Astrocyte (in vitro differentiated cells and primary cell): ENCODE measurements at regions not wholly inside any gene's neighbourhood (a gene's known extent, or its start where the extent isn't known, plus 50 kb on each side); places are given as distances from the start of the nearest gene placed in this dataset.

Source experiments
- DNase-seq: peaks from one replicate; pipeline ENCODE4 v3.0.0-alpha.2; 2010; ENCODE audit warnings: low read depth
- FAIRE-seq: peaks from 2 replicates; lab custom pipeline; 2011; peaks lifted over from hg19 to GRCh38; lab: Jason Lieb, UNC
- H2AFZ ChIP-seq: 2 replicates; pipeline ENCODE4 v1.6.0; 2012; ENCODE audit warnings: low read depth, low read length, inconsistent platforms
- H3K27ac ChIP-seq: 2 replicates; pipeline ENCODE4 v1.5.1; 2011; ENCODE audit warnings: low read depth, low read length, inconsistent platforms
- H3K27me3 ChIP-seq: 2 replicates; pipeline ENCODE4 v1.6.0; 2011; ENCODE audit warnings: low read length, inconsistent platforms; ENCODE audit not compliant: insufficient read depth
- H3K36me3 ChIP-seq: 2 replicates; pipeline ENCODE4 v1.5.1; 2011; ENCODE audit warnings: low read length, inconsistent platforms; ENCODE audit not compliant: insufficient read depth
- H3K4me1 ChIP-seq: 2 replicates; pipeline ENCODE4 v1.5.1; 2011; ENCODE audit warnings: low read length, inconsistent platforms; ENCODE audit not compliant: insufficient read depth
- H3K4me2 ChIP-seq: 2 replicates; pipeline ENCODE4 v1.6.0; 2012; ENCODE audit warnings: low read length, inconsistent platforms
- H3K4me3 ChIP-seq: 2 replicates; pipeline ENCODE4 v1.5.1; 2011; ENCODE audit warnings: low read depth, mild to moderate bottlenecking, low read length, inconsistent platforms; ENCODE audit not compliant: insufficient read depth
- H3K79me2 ChIP-seq: 2 replicates; pipeline ENCODE4 v1.6.0; 2012; ENCODE audit warnings: mild to moderate bottlenecking, low read length, inconsistent platforms; ENCODE audit not compliant: insufficient read depth
- H3K9ac ChIP-seq: 2 replicates; pipeline ENCODE4 v1.6.0; 2012; ENCODE audit warnings: mild to moderate bottlenecking, low read length, inconsistent platforms
- H3K9me3 ChIP-seq: 2 replicates; pipeline ENCODE4 v1.5.1; 2012; ENCODE audit warnings: low read depth, mild to moderate bottlenecking, low read length, inconsistent platforms; ENCODE audit not compliant: insufficient read depth
- H4K20me1 ChIP-seq: 2 replicates; pipeline ENCODE4 v1.6.0; 2012; ENCODE audit warnings: low read length, inconsistent platforms; ENCODE audit not compliant: insufficient read depth
- H3K27ac Mint-ChIP-seq: one replicate; pipeline ENCODE4 v1.8.0; 2021; ENCODE audit warnings: mild to moderate bottlenecking, mixed read lengths; ENCODE audit not compliant: unreplicated experiment
- H3K27me3 Mint-ChIP-seq: one replicate; pipeline ENCODE4 v1.8.0; 2021; ENCODE audit warnings: low read depth, mixed read lengths; ENCODE audit not compliant: unreplicated experiment
- H3K36me3 Mint-ChIP-seq: one replicate; pipeline ENCODE4 v1.8.0; 2021; ENCODE audit warnings: low read depth, mixed read lengths; ENCODE audit not compliant: unreplicated experiment
- H3K4me1 Mint-ChIP-seq: one replicate; pipeline ENCODE4 v1.8.0; 2021; ENCODE audit warnings: low read depth, mixed read lengths; ENCODE audit not compliant: unreplicated experiment
- H3K4me3 Mint-ChIP-seq: one replicate; pipeline ENCODE4 v1.8.0; 2021; ENCODE audit warnings: mild to moderate bottlenecking, moderate library complexity, mixed read lengths; ENCODE audit not compliant: unreplicated experiment
- H3K9me3 Mint-ChIP-seq: one replicate; pipeline ENCODE4 v1.8.0; 2021; ENCODE audit warnings: mild to moderate bottlenecking, mixed read lengths; ENCODE audit not compliant: unreplicated experiment
- EZH2 ChIP-seq: IDR thresholded peaks from 2 replicates; pipeline ENCODE4 v1.6.1; 2012; ENCODE audit warnings: mild to moderate bottlenecking, low read length, inconsistent platforms; ENCODE audit not compliant: insufficient read depth
- TF ChIP-seq, protein P1 (sequence below): IDR thresholded peaks from 2 replicates; pipeline ENCODE4 v1.5.1; 2011; ENCODE audit warnings: low read depth, mild to moderate bottlenecking, inconsistent platforms, low read length, moderate library complexity; ENCODE audit not compliant: insufficient read depth

DNA sequence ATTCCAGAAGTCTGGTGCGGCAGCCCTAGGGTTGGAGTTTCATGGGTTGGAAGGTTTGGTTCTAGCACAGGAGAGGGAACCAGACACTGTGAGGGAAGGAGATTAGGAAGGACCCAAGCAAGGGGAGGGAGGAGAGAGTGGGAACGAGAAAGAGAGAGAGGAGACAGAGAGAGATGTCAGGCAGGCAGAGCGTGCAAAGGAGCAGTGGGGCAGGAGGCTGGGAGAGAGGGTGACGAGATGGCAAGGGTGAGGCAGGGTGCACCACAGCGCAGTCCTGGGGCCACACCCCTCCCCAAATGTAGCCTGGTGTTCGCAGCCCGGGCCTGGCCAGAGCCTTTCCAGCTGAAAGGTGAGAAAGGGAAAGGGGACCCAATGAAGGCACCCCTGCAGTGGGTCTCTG lies 162.9 kb upstream of the TLE3 start:
- no peak overlapping the region for H3K4me2 ChIP-seq
- H3K27ac Mint-ChIP-seq: no peak overlapping the region
- H3K4me3 ChIP-seq: no peak overlapping the region
- no peaks in the 10 kb centered on the region for H3K36me3 Mint-ChIP-seq
- no peak for DNase-seq
- H3K4me1 Mint-ChIP-seq: peaks cover 27% of the 10 kb centered on the region
- H3K79me2 ChIP-seq: no peaks in the 10 kb centered on the region
- no peak overlapping the region for H3K27ac ChIP-seq
- no peak for FAIRE-seq
- TF ChIP-seq, protein P1, sequence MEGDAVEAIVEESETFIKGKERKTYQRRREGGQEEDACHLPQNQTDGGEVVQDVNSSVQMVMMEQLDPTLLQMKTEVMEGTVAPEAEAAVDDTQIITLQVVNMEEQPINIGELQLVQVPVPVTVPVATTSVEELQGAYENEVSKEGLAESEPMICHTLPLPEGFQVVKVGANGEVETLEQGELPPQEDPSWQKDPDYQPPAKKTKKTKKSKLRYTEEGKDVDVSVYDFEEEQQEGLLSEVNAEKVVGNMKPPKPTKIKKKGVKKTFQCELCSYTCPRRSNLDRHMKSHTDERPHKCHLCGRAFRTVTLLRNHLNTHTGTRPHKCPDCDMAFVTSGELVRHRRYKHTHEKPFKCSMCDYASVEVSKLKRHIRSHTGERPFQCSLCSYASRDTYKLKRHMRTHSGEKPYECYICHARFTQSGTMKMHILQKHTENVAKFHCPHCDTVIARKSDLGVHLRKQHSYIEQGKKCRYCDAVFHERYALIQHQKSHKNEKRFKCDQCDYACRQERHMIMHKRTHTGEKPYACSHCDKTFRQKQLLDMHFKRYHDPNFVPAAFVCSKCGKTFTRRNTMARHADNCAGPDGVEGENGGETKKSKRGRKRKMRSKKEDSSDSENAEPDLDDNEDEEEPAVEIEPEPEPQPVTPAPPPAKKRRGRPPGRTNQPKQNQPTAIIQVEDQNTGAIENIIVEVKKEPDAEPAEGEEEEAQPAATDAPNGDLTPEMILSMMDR: no peak
- no peak for TF ChIP-seq EZH2
- H3K4me1 ChIP-seq: peaks cover 18% of the 10 kb centered on the region
- H3K9me3 ChIP-seq: no peaks in the 10 kb centered on the region
- H3K27me3 Mint-ChIP-seq: peaks cover 57% of the 10 kb centered on the region
- H3K27me3 ChIP-seq: peaks cover 12% of the 10 kb centered on the region
- H3K36me3 ChIP-seq: no peaks in the 10 kb centered on the region
- no peak overlapping the region for H3K4me3 Mint-ChIP-seq
- H3K9me3 Mint-ChIP-seq: peaks cover 5% of the 10 kb centered on the region
- H3K9ac ChIP-seq: no peak overlapping the region
- H2AFZ ChIP-seq: no peak overlapping the region
- H4K20me1 ChIP-seq: peaks cover 5% of the 10 kb centered on the region

DNA sequence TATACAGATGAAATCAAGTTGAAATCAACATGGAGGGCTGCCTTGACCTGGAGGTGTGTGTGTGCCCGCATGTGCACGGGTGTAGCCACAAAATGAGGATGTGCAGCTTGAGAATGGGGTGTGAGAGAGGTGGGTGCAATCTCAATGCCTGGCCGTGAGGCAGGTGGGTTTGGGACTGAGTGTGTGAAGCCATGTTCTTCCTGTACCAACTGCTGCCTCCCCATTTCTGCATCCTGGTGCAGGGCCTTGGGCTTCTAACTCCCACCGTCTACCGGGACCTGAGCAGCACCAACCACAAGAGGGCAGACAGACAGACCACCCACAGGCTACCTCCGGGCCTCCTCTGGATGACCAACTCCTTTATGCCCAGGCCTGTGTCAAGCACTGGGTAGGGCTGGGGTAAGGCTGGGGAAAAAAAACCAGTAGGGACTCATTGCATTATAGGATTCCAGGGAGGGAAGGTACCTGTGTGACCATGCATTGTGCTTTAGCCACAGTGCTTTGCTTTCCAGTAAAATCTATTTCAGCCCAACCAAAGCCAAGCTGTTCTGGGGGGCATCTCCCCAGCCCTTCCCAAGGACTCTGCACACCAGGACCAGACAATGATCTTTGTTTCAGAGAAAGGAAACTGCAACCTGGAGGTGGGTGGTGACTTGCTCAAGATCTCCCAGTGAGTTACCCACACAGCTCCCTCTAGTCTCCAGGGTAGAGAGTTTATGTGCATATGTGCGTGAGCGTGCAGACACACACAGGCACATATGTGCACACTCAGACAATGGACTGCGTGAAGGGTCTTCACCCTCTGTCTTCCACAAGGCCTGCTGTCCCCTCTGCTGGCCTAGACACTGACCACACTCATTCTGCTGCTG lies 162.2 kb upstream of the TLE3 start:
- Mint-ChIP-seq H3K4me3 (peak overlapping the region; percentile 11), H3K36me3 (no peaks in the 10 kb centered on the region), H3K9me3 (peaks cover 6% of the 10 kb centered on the region), H3K4me1 (peaks cover 27% of the 10 kb centered on the region), H3K27ac (peak overlapping the region; percentile 58), H3K27me3 (peaks cover 61% of the 10 kb centered on the region)
- no peak overlapping the region for H2AFZ ChIP-seq
- no peaks in the 10 kb centered on the region for H3K9me3 ChIP-seq
- H3K79me2 ChIP-seq: no peaks in the 10 kb centered on the region
- FAIRE-seq (no peak), DNase-seq (no peak)
- no peak overlapping the region for H3K27ac ChIP-seq
- peaks cover 12% of the 10 kb centered on the region for H3K27me3 ChIP-seq
- peaks cover 5% of the 10 kb centered on the region for H4K20me1 ChIP-seq
- no peak for TF ChIP-seq EZH2
- TF ChIP-seq, protein P1: no peak
- H3K9ac ChIP-seq: no peak overlapping the region
- H3K4me3 ChIP-seq: no peak overlapping the region
- H3K4me2 ChIP-seq: no peak overlapping the region
- H3K36me3 ChIP-seq: no peaks in the 10 kb centered on the region
- H3K4me1 ChIP-seq: peaks cover 18% of the 10 kb centered on the region

DNA sequence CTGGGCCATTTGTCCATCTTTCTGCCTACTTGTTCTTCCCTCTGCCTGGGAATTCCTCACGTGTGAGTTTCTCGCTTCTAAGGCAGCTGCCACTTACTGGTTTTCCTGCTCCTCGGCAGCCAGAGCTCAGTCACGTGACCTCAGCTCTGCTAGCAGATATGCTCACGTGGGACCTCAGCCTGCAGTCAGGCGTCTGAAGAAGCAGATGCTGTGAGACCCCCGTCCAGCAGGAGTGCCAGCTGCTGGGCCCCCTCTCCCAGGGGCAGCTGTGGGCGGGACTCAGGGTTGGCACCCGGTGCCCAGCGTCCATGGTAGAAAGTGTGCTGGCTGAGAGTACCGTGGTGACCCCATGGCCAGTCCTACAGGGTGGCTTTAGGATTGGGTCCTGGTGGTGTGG lies 161.3 kb upstream of the TLE3 start:
- no peak overlapping the region for H2AFZ ChIP-seq
- H3K4me2 ChIP-seq: peak overlapping the region; percentile 8
- FAIRE-seq (no peak), DNase-seq (peak; percentile 51)
- Mint-ChIP-seq H3K9me3 (peaks cover 6% of the 10 kb centered on the region), H3K27me3 (peaks cover 70% of the 10 kb centered on the region), H3K4me3 (no peak overlapping the region), H3K4me1 (peaks cover 24% of the 10 kb centered on the region), H3K36me3 (no peaks in the 10 kb centered on the region), H3K27ac (no peak overlapping the region)
- no peaks in the 10 kb centered on the region for H3K79me2 ChIP-seq
- H3K9ac ChIP-seq: no peak overlapping the region
- H3K36me3 ChIP-seq: no peaks in the 10 kb centered on the region
- TF ChIP-seq EZH2: no peak
- TF ChIP-seq, protein P1: no peak
- H3K4me1 ChIP-seq: peaks cover 16% of the 10 kb centered on the region
- no peak overlapping the region for H3K4me3 ChIP-seq
- H3K27ac ChIP-seq: no peak overlapping the region
- H3K9me3 ChIP-seq: no peaks in the 10 kb centered on the region
- peaks cover 5% of the 10 kb centered on the region for H4K20me1 ChIP-seq
- H3K27me3 ChIP-seq: peaks cover 17% of the 10 kb centered on the region
